GM12872 (cell line): ENCODE measurements at regions not wholly inside any gene's neighbourhood (a gene's known extent, or its start where the extent isn't known, plus 50 kb on each side); places are given as distances from the start of the nearest gene placed in this dataset.
A peak's percentile ranks its signal among the peaks of the same experiment; 100 is the strongest.

ENCODE experiments used
- TF ChIP-seq, protein P1 (sequence below): IDR thresholded peaks from 3 replicates; pipeline ENCODE4 v1.5.1; 2011; ENCODE audit warnings: low read depth, mild to moderate bottlenecking, low read length, moderate library complexity; ENCODE audit not compliant: insufficient read depth

DNA sequence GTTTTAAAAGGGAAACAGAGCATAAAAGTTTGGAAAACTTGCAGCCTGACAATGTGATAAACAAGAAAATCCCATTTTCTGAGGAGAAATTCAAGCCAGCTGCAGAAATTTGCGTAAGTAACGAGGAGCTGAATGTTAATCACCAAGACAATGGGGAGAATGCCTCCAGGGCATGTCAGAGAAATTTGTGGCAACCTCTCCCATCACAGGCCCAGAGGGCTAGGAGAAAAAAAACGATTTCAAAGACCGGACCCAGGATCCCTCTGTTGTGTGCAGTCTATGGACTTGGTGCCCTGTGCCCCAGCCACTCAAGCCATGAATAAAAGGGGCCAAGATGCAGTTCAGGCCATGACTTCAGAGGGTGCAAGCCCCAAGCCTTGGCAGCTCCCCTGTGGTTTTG lies 355.4 kb upstream of the NDST3 start:
- TF ChIP-seq, protein P1, sequence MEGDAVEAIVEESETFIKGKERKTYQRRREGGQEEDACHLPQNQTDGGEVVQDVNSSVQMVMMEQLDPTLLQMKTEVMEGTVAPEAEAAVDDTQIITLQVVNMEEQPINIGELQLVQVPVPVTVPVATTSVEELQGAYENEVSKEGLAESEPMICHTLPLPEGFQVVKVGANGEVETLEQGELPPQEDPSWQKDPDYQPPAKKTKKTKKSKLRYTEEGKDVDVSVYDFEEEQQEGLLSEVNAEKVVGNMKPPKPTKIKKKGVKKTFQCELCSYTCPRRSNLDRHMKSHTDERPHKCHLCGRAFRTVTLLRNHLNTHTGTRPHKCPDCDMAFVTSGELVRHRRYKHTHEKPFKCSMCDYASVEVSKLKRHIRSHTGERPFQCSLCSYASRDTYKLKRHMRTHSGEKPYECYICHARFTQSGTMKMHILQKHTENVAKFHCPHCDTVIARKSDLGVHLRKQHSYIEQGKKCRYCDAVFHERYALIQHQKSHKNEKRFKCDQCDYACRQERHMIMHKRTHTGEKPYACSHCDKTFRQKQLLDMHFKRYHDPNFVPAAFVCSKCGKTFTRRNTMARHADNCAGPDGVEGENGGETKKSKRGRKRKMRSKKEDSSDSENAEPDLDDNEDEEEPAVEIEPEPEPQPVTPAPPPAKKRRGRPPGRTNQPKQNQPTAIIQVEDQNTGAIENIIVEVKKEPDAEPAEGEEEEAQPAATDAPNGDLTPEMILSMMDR = no peak

DNA sequence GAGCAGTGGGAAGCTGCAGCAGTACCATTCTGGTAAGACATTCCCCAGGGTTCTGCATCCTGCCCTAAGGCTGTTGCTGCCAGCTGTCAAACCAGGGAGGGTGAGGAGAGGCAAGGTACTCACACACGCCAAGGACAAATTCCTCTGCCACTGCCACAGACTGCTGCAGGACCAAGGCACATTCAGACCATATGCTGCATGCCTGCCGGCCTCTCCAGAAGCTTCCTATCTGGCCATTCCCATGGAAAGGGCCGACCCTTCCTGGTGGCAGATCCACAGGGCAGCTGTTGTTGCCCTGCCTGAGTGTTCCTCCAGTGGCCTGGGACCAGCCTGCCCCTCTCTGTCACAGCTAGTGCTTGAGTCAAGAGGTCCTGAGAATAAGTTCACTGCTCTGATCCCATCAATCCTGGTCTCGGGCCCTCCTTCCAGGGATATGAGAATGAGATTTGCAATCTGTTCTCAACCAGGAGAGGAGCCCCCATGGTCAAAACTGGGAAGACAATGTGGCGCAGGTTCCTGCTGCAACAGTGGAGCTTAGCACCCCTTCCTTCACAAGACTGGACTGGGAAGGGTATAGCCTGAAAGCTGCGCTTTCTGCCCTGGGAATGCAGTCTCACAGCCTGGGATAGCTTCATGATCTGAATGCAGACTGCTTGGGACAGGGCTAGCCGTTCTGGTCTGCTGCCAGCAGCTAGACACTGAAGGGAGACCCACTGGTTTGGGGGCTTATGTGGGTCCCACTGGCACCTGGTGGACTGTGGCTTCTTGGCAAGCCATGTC lies 342.5 kb upstream of the NDST3 start:
- TF ChIP-seq, protein P1 = no peak

DNA sequence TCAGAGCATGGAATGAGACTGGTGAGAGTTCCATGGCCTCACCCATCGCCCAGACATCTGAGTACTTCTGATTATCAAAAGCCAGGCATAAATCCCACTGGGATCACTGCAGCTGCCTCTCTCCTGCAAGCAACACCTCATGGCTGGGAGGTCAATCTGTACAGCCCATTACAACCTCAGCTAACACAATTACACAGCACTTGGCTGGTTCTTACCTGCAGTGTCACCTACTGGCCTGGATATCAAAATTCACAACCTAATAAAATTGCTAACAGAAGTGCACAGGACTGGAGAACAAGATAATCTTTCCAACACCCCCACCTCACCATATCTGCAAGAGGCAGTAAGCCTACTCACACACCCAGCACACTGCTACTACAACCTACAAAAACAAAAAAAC lies 341.7 kb upstream of the NDST3 start:
- TF ChIP-seq, protein P1 = no peak

DNA sequence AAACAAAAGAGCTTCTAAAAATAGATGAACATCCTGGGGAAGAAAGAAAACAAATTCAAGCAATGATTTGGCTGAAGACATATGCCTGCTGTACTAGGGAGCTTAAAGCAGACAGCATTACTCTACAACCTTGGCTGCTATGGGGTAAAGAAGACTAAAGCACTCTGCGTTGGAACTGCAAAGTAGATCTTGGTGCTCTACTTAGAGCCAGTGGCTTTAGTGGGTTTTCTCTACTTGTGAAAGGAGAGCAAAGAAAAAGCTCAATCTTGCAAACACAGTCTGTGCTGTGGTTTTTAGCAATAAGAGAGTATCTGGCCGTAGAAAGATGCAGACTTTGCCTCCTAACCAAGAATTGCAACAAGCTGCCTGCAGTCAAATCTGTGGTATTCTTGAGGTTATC lies 334.7 kb upstream of the NDST3 start:
- TF ChIP-seq, protein P1 = no peak

DNA sequence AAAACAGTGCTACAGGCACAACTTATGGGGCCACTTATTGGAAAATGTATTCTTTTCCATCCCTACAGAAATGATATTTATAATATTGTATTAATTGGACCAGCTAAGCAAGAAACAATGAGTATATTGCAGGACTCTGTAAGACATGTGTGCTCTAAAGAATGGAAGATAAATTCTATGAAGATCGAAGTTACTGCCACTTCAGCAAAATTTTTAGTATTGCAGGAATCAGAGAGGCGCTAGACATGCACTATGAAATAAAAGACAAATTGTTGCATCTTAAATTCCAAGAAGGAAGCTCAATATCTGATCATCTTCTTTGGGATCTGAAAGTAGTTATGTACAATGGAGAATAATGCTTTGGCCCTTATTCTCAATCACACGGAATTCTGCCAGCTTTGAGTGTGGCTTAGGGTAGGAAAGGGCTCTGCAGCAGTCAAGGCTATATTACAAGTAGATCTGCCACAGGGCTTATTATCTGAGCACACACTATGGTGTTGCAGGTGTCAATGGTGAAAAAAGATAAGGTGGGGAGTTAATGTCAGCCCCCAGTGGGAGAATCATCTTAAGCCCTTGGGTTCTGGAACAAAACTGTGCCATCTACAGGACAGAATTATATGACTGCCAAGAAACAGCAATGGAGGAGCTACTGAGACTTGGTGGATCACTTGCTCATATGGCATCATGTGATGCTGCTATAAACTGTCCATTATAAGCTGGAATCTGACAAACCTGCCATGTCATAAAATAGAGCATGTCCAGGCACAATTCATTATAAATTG lies 334.0 kb upstream of the NDST3 start:
- TF ChIP-seq, protein P1 = peak; percentile 56; the same call in 2 of the 3 replicates

DNA sequence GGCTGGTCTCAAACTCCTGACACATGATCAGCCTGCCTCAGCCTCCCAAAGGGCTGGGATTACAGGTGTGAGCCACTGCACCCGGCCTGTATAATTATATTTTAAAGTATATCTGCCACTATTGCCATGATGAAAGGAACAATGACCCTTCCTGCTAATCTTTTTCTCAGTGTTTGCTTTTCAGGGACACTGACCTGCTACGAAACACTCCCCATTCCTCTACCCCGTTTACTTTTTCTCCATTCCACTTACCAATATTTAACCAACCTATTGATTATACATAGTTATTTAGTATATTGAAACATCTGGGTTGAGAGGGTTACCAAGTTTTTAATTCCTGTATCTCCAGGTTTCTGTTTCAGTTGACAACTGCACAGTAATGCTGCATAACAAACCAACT lies 331.9 kb upstream of the NDST3 start:
- TF ChIP-seq, protein P1 = no peak

DNA sequence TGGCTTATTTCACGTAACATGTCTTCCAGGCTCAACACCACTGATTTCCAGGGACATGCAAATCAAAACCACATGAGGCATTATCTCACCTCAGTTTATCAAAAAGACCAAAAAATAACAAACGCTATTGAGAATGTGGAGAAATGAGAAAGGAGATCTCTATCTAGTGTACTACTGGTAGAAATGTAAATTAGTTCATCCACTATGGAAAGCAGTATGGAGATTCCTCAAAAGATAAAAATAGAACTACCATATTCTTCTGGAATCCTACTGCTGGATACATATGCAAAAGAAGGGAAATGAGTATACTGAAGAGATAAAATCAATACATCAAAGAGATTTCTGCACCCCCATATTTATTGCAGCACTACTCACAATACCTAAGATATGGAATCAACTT lies 329.6 kb upstream of the NDST3 start:
- TF ChIP-seq, protein P1 = no peak
